CD4-positive, CD25-positive, alpha-beta regulatory T cell (primary cell): ENCODE measurements at regions not wholly inside any gene's neighbourhood (a gene's known extent, or its start where the extent isn't known, plus 50 kb on each side); places are given as distances from the start of the nearest gene placed in this dataset.

Source experiments
- ATAC-seq, 2 donors: fragments of 150-1000 bp; cut with Tn5 transposase; one replicate each; pipeline ENCODE4 v1.10.0; 2021; ENCODE audit warnings: low read depth in 2 of 2, moderate number of reproducible peaks in 2 of 2, moderate library complexity in 1 of 2
- DNase-seq, 3 donors: peaks; one replicate each; pipeline versions ENCODE4 v3.0.0 to v3.0.0-alpha.2; 2012 to 2022; ENCODE audit warnings: mixed read lengths in 1 of 3
- H3K27ac ChIP-seq: one replicate; pipeline ENCODE4 v1.7.0; 2013; ENCODE audit warnings: mild to moderate bottlenecking, low read length; ENCODE audit not compliant: insufficient read depth, poor library complexity, severe bottlenecking
- H3K27me3 ChIP-seq: one replicate; pipeline ENCODE4 v1.7.0; 2013; ENCODE audit warnings: low read length; ENCODE audit not compliant: control insufficient read depth, insufficient read depth
- H3K36me3 ChIP-seq: one replicate; pipeline ENCODE4 v1.7.0; 2013; ENCODE audit warnings: mild to moderate bottlenecking, low read length, moderate library complexity; ENCODE audit not compliant: control insufficient read depth, insufficient read depth
- H3K4me1 ChIP-seq: 2 replicates; pipeline ENCODE4 v1.7.0; 2013; ENCODE audit warnings: mild to moderate bottlenecking, low read length; ENCODE audit not compliant: insufficient read depth, control insufficient read depth, poor library complexity, severe bottlenecking
- H3K4me3 ChIP-seq: one replicate; pipeline ENCODE4 v1.7.0; 2013; ENCODE audit warnings: low read depth, mild to moderate bottlenecking, low read length, moderate library complexity
- H3K9me3 ChIP-seq, 2 experiments: 1 replicate in 1 of 2; 2 replicates in 1 of 2; pipeline ENCODE4 v1.7.0; 2013; ENCODE audit warnings: low read length in 2 of 2, mild to moderate bottlenecking in 1 of 2, moderate library complexity in 1 of 2; ENCODE audit not compliant: control insufficient read depth in 2 of 2
- H3K27ac Mint-ChIP-seq, 3 donors: one replicate each; pipeline ENCODE4 v1.8.0; 2020 to 2022; ENCODE audit warnings: mild to moderate bottlenecking in 3 of 3, mixed read lengths in 3 of 3, moderate library complexity in 2 of 3
- H3K27me3 Mint-ChIP-seq: one replicate; pipeline ENCODE4 v1.8.0; 2022; ENCODE audit warnings: mild to moderate bottlenecking, mixed read lengths
- H3K36me3 Mint-ChIP-seq: one replicate; pipeline ENCODE4 v1.8.0; 2020; ENCODE audit warnings: mixed read lengths
- H3K4me1 Mint-ChIP-seq, 4 donors: one replicate each; pipeline ENCODE4 v1.8.0; 2020 to 2022; ENCODE audit warnings: mixed read lengths in 4 of 4, mild to moderate bottlenecking in 1 of 4
- H3K4me3 Mint-ChIP-seq, 4 donors: one replicate each; pipeline ENCODE4 v1.8.0; 2020 to 2022; ENCODE audit warnings: mild to moderate bottlenecking in 4 of 4, mixed read lengths in 4 of 4, moderate library complexity in 3 of 4
- H3K9me3 Mint-ChIP-seq, 7 donors: one replicate each; pipeline ENCODE4 v1.8.0; 2020 to 2022; ENCODE audit warnings: mixed read lengths in 7 of 7, mild to moderate bottlenecking in 3 of 7, moderate library complexity in 2 of 7

- H3K27ac ChIP-seq: no peak overlapping the region
- Mint-ChIP-seq H3K4me1 (no peaks in the 10 kb centered on the region), H3K9me3 (peaks cover 0 to 2% (median 0%) of the 10 kb centered on the region in 7 donors), H3K4me3 (peak overlapping the region in 1 of 4 donors; percentile 49), H3K36me3 (no peaks in the 10 kb centered on the region), H3K27ac (no peak overlapping the region), H3K27me3 (peaks cover 9% of the 10 kb centered on the region)
- ATAC-seq (no peak), DNase-seq (no peak)
- H3K9me3 ChIP-seq: no peaks in the 10 kb centered on the region
- no peaks in the 10 kb centered on the region for H3K36me3 ChIP-seq
- H3K4me3 ChIP-seq: no peak overlapping the region
- no peaks in the 10 kb centered on the region for H3K27me3 ChIP-seq
- H3K4me1 ChIP-seq: no peaks in the 10 kb centered on the region
Measured at GRCh38 chr1:14372526-14372925, 226.0 kb upstream of the KAZN start.

GRCh38 chr1:14373081-14373758 is 225.3 kb upstream of the KAZN start:
- no peak for DNase-seq
- Mint-ChIP-seq H3K36me3 (no peaks in the 10 kb centered on the region), H3K9me3 (peaks cover 0 to 5% (median 0%) of the 10 kb centered on the region in 7 donors), H3K27ac (no peak overlapping the region), H3K4me3 (no peak overlapping the region), H3K4me1 (no peaks in the 10 kb centered on the region), H3K27me3 (peaks cover 9% of the 10 kb centered on the region)
- ATAC-seq: no peak
- Histone ChIP-seq H3K4me3 (no peak overlapping the region), H3K9me3 (no peaks in the 10 kb centered on the region), H3K27ac (no peak overlapping the region), H3K27me3 (no peaks in the 10 kb centered on the region), H3K4me1 (no peaks in the 10 kb centered on the region), H3K36me3 (no peaks in the 10 kb centered on the region)

GRCh38 chr1:14375226-14375625 is 223.3 kb upstream of the KAZN start:
- Mint-ChIP-seq H3K36me3 (no peaks in the 10 kb centered on the region), H3K4me3 (no peak overlapping the region), H3K27ac (no peak overlapping the region), H3K4me1 (no peaks in the 10 kb centered on the region), H3K9me3 (peaks cover 0 to 18% (median 4%) of the 10 kb centered on the region in 7 donors), H3K27me3 (peaks cover 4% of the 10 kb centered on the region)
- peaks cover 6 to 11% of the 10 kb centered on the region in 2 experiments for H3K9me3 ChIP-seq
- no peaks in the 10 kb centered on the region for H3K36me3 ChIP-seq
- H3K27ac ChIP-seq: no peak overlapping the region
- H3K4me1 ChIP-seq: no peaks in the 10 kb centered on the region
- ATAC-seq (no peak), DNase-seq (no peak)
- H3K27me3 ChIP-seq: no peaks in the 10 kb centered on the region
- no peak overlapping the region for H3K4me3 ChIP-seq

GRCh38 chr1:14377386-14377785 is 221.1 kb upstream of the KAZN start:
- peak overlapping the region in 1 of 4 donors; percentile 7 for H3K4me3 Mint-ChIP-seq
- Histone ChIP-seq H3K4me1 (no peaks in the 10 kb centered on the region), H3K9me3 (peaks cover 16 to 26% of the 10 kb centered on the region in 2 experiments), H3K4me3 (no peak overlapping the region), H3K27ac (no peak overlapping the region), H3K36me3 (no peaks in the 10 kb centered on the region), H3K27me3 (no peaks in the 10 kb centered on the region)
- peaks cover 4% of the 10 kb centered on the region for H3K27me3 Mint-ChIP-seq
- no peak for ATAC-seq
- H3K9me3 Mint-ChIP-seq: peaks cover 2 to 37% (median 9%) of the 10 kb centered on the region in 7 donors
- no peak overlapping the region for H3K27ac Mint-ChIP-seq
- H3K4me1 Mint-ChIP-seq: no peaks in the 10 kb centered on the region
- no peak for DNase-seq
- H3K36me3 Mint-ChIP-seq: no peaks in the 10 kb centered on the region

GRCh38 chr1:14380408-14380807 is 218.1 kb upstream of the KAZN start:
- no peak for DNase-seq

GRCh38 chr1:14390816-14391215 is 207.7 kb upstream of the KAZN start:
- no peaks in the 10 kb centered on the region for H3K27me3 ChIP-seq
- H3K36me3 Mint-ChIP-seq: no peaks in the 10 kb centered on the region
- DNase-seq: no peak
- no peak overlapping the region for H3K27ac ChIP-seq
- no peak overlapping the region for H3K4me3 Mint-ChIP-seq
- peaks cover 5% of the 10 kb centered on the region for H3K27me3 Mint-ChIP-seq
- H3K4me3 ChIP-seq: no peak overlapping the region
- peaks cover 0 to 6% (median 3%) of the 10 kb centered on the region in 7 donors for H3K9me3 Mint-ChIP-seq
- H3K4me1 Mint-ChIP-seq: no peaks in the 10 kb centered on the region
- no peaks in the 10 kb centered on the region for H3K9me3 ChIP-seq
- no peak overlapping the region for H3K27ac Mint-ChIP-seq
- H3K4me1 ChIP-seq: no peaks in the 10 kb centered on the region
- H3K36me3 ChIP-seq: no peaks in the 10 kb centered on the region
- no peak for ATAC-seq

More at GRCh38 chr1:14380408-14380807, 218.1 kb upstream of the KAZN start:
- Histone ChIP-seq H3K4me1 (no peaks in the 10 kb centered on the region), H3K36me3 (no peaks in the 10 kb centered on the region), H3K9me3 (peaks cover 16 to 26% of the 10 kb centered on the region in 2 experiments), H3K4me3 (no peak overlapping the region), H3K27ac (no peak overlapping the region), H3K27me3 (no peaks in the 10 kb centered on the region)
- no peaks in the 10 kb centered on the region for H3K4me1 Mint-ChIP-seq
- no peaks in the 10 kb centered on the region for H3K27me3 Mint-ChIP-seq
- H3K9me3 Mint-ChIP-seq: peaks cover 2 to 37% (median 7%) of the 10 kb centered on the region in 7 donors
- ATAC-seq: no peak
- no peaks in the 10 kb centered on the region for H3K36me3 Mint-ChIP-seq
- H3K4me3 Mint-ChIP-seq: no peak overlapping the region
- no peak overlapping the region for H3K27ac Mint-ChIP-seq

GRCh38 chr1:14392161-14392858 is 206.2 kb upstream of the KAZN start:
- Mint-ChIP-seq H3K9me3 (peaks cover 0 to 6% (median 4%) of the 10 kb centered on the region in 7 donors), H3K27ac (no peak overlapping the region), H3K27me3 (peaks cover 5% of the 10 kb centered on the region), H3K36me3 (no peaks in the 10 kb centered on the region), H3K4me1 (no peaks in the 10 kb centered on the region), H3K4me3 (no peak overlapping the region)
- no peak overlapping the region for H3K27ac ChIP-seq
- no peaks in the 10 kb centered on the region for H3K4me1 ChIP-seq
- no peaks in the 10 kb centered on the region for H3K9me3 ChIP-seq
- no peaks in the 10 kb centered on the region for H3K36me3 ChIP-seq
- H3K27me3 ChIP-seq: no peaks in the 10 kb centered on the region
- H3K4me3 ChIP-seq: no peak overlapping the region
- ATAC-seq: no peak
- no peak for DNase-seq
